ENCODE measurements at regions not wholly inside any gene's neighbourhood (a gene's known extent, or its start where the extent isn't known, plus 50 kb on each side); places are given as distances from the start of the nearest gene placed in this dataset.

- TF ChIP-seq HCFC1 (IDR thresholded peaks at IDR 0.05; ENCODE audit: low read depth, low read length) (no peak), CTCF (IDR thresholded peaks at IDR 0.05 in 2 of 3, conservative IDR thresholded peaks at IDR 0.05 in 1 of 3; ENCODE audit: insufficient read depth in 2 of 3, low read depth in 1 of 3, low read length in 3 of 3) (no peak), ZBTB26 (CRISPR knock-in tag; IDR thresholded peaks at IDR 0.05) (no peak), MTA1 (IDR thresholded peaks at IDR 0.05; ENCODE audit: borderline replicate concordance) (no peak), SRSF9 (IDR thresholded peaks at IDR 0.05; ENCODE audit: borderline replicate concordance, low read depth, low read length) (no peak), ZNF644 (tag; IDR thresholded peaks at IDR 0.05; ENCODE audit: low read depth) (no peak), EP300 (IDR thresholded peaks at IDR 0.05; ENCODE audit: low read length) (no peak), POLR2AphosphoS5 (IDR thresholded peaks at IDR 0.05; ENCODE audit: control insufficient read depth, insufficient read depth, low read depth, low read length) (no peak), NFE2 (IDR thresholded peaks at IDR 0.05; ENCODE audit: low read depth) (no peak), E2F1 (CRISPR knock-in tag; IDR thresholded peaks at IDR 0.05) (no peak), ZNF668 (CRISPR knock-in tag; IDR thresholded peaks at IDR 0.05) (no peak)
These were observed 104.7 kb upstream of the ANKRD55 start for GRCh38 chr5:56337715-56338319.

Data from K562 (cell line).